Epidermal melanocyte (primary cell): ENCODE measurements at regions not wholly inside any gene's neighbourhood (a gene's known extent, or its start where the extent isn't known, plus 50 kb on each side); places are given as distances from the start of the nearest gene placed in this dataset.

Source experiments
- DNase-seq: peaks from one replicate; pipeline ENCODE4 v3.0.0; 2011; ENCODE audit warnings: low spot score; ENCODE audit not compliant: insufficient read length

DNA sequence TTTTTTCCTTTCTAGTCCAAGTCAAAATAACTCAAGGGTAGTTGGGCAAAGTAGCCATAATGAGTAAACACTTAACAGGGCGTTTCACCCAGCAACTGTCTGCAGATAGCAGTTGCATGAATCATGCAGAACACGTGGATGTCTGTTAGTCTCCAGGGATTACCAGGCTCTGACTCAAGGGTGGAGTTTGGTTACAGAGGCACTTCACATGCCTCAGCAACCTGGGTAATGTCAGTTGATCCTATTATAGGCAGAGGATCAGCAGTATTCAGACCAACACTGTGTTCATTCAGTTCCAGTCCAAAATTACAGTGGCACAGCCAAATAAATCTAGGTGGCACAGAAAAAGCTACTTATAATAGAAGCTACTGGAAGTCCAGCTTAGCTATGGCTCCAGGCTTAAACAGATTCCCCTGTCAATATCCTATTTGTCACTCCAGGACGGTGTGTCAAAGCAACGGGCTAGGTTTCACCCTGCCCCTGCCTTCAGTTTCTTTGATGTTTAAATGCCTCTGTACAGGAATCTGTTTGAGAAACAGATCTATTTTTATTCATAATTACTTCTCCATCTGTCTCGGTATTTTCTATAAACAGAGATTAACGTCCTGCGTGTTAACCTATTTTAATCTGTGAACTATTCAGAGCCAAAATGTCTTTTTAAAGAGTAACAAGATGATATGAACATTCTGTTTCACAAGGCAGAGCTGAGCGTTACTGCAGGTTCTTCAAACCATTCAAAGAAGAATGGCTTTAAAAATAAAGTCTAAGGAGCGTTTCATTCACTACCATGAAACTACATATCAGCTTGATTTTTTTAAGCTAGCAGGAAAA, 162.6 kb upstream of the AKR1E2 start:
- peak; percentile 23 for DNase-seq

DNA sequence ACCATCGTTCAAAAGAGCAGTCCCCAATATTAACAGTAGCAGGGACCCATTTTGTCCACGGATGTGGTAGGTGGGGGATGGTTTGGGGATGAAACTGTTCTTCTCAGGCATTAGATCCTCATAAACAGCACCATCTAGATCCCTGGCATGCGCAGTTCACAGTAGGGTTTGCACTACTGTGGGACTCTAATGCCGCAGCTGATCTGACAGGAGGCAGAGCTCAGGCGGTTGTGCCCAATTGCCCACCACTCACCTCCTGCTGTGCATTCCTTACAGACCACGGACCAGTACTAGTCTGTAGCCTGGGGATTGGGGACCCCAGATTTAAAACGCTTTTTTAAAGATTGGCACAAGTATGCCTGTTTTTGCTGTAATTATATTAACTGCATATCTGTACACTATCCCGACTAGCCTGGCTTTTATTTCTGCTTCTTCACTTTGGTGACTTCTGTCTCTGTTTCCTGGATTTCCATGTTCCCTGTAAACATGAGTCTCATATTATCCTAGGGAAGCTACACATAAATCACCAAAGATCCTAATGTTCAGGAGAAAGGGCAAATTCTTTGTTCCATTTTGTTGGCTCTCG, 163.3 kb upstream of the AKR1E2 start:
- DNase-seq: no peak

DNA sequence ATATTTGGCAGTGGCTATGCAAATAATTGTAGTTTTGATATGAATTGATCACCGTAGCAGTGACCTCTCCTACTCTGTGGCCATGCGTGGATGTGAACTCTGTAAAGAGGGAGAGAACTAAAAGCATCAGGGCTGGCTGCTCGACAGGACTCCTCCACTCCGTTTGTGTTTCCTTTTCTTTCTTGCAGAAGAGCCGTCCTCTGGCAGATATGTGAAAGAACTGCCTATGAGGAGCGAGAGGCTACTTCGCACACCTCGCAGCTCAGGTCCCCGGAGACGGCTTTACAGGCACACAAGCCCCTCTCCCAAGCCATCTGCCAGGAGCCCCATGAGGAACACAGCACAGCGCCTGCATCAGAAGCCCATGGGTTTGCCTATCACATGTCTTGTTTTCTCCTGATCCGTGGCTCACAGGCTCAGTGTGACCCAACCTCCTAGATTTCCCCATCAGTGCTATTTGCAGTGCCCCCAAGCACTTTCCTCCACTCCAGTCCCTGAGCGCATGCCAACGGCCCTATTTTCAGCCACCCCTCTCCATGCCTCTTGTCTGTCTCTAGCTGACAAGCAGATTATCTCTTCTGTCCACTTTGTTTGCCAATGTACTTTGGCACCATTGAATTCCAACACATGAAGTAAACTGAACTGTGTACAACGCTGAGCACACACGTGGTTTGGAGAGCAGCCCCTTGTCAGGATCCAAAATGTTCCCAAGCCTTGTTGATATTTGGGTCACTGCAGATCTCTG, 164.3 kb upstream of the AKR1E2 start:
- DNase-seq: no peak

DNA sequence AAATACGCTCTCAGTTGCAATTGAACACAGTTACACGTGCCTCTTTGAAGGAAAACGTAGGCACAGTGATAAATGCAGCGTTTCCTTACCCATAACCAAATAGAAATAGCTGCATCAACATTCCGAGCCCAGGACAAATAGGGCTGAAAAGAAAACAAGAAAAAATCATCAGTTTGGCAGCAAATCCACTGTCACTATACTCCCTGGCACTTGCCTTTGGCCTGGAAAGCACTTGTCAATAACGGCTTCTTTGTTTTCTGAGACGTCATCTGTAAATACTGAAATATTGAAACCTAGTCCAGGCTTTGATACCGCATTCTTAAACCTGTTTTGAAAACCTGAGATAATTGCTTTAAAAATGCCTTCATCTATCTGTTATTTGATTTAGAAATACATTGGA, 167.2 kb upstream of the AKR1E2 start:
- no peak for DNase-seq

DNA sequence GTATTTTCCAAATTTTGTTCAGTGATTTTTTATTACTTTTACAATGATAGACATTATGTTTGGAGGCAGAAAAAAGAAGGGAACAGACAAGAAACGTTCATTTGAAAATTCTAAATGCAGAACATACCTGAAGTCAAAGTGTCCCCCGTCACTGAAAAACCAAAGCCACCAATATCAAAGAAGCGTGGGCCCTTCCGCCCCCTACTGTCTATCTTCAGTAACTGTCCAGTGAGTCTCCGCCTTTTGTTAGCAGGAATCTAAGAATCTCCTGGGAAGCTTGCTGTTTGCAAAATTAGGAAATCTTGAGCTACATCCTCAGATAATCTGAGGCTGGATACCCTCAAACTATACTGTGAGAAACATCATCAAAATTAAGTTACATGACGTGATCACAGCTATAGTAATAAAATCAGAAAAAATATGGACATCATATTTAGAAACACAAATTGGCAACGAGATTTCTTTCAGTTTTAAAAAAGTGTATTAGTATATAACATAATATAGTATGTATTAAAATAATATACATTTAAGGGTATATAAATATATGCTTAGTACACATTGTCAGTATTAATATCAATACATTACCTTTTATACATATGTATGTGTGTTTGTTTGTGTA, 169.3 kb upstream of the AKR1E2 start:
- DNase-seq: no peak

DNA sequence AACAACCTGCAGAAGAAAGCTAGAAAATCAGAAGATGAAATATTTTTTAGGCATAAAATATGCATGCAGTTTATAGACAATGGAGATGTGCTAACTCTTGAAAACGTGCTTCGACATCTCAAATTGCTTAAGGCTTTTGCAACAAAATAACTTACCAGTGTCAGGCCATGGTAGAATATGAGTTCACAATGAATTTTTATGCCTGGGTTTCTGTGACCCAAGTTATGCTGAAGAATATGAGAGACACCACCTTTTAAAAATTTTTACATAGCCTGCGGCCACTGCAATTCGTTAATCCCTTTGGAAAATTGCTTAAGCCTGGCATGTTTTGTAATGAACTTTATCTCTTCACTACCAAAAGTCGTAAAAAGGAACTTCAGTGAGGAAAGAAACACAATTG, 170.1 kb upstream of the AKR1E2 start:
- no peak for DNase-seq

DNA sequence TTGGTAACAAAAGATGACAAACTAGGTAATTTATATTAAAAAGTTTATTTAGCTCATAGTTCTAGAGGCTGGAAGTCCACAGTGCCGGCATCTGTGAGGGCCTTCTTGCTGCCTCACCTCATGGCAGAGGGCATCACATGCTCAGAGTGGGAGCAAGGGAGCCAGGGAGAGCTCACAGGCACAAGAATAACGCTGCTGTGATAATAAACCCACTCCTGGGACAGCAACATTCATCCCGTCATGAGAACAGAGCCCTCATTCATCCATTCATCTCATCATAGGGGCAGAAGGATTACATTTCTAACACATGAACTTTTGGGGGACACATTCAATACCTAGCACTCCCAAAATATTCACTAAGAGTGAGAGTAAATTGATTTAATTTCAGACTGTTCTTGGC, 170.6 kb upstream of the AKR1E2 start:
- no peak for DNase-seq

DNA sequence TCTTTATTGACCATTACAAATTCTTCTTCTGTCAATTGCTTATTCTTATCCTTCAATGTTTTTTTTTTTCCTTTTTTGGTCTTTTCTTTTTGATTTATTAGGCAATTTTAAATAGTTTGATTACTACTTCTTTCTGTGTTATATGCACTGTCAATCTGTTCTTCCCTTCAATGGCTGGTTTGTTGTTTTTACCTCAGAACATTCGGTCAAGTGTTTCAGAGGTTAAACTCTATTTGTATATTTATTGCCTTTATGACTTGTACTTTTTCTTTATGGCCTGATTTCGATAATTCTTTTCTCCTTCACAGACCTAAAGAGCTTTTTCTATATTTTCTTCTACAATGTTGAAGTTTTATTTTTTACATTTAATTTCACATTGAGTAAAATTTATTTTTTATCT, 171.5 kb upstream of the AKR1E2 start:
- no peak for DNase-seq

DNA sequence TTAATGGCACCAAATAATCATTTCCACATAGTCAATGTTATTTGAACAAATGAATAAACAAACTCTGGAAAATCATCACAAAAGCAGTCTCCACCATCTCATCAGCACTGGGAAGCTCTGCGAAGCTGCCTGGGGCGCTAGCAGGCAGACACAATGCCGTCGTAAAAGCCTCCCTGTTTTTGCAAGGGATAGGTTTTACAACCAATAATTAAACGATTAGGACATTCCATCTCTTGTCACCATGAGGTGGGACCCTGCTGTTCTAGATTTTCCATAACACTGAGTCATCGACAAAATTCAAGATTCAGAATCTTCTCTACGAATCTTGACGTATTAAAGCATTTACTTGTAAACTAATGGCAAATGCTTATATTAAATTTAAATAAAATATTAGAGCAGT, 172.8 kb upstream of the AKR1E2 start:
- no peak for DNase-seq

DNA sequence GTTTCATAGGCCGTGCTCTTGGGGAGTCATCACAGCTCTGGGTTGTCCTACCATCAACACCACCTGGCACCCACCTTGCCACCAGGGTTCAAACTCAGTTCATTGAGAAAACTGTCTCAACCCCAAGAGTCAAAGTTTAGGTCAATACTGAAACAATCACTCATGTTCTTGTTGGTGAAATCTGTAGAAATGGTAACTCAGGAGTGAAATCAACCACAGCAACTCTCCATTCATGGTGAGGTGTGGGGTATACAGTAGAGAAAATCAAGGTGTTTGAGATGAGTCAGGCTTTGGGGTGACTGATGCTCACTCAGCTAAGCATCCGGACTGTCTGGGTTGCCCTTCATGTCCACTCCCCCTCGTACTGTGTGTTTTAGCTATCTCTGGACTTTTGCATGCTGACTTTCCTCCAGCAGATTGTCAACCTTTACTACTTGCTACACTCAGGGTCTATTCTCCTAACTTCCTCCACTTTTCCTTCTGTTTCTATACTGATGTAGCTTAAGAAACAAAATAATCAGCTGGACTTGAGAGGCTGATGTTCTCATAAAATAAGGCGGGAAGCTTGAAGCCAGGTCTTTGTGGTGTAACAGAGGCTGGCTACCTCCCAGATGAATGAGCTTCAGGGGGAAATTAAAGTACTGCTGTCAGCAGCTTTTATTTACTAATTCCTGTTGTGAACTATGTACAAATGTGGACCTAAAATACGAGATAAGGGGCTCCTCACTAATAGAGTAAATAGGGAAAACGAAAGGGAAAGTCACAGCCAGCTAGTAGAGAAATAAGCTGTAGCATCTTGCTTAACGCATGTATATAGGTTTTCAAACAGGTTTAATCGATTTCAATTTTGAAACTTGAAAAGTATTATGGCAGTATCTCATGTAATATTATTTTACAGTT, 173.6 kb upstream of the AKR1E2 start:
- DNase-seq: no peak

DNA sequence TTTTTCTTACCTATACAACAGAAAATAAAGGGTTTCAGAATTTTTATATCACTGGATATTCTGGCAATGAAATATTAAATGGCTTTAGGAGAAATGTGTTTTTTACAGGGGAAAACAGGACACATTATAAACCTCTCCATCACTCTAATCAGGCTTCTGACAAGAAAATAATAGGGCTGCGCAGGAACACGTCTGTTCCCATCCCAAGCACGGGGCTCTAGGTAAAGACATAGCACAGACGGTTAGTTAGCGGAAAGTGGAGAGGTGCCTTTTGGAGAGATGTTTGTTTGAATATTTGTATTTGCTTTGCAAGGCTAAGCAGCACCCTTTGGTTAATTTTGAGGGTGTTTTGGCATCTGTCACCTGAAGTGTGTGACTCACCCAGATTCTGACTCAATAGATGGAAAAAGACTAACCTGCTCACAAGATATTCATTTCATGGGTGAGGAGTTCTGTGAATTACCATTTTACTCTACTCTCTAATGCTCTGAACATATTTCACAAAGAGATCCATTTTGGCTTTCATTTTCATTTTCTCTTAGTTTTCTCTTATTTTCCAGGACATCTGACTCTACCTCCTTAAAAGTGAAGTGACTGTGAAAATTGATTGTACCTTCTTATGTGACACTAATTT, 174.5 kb upstream of the AKR1E2 start:
- DNase-seq: no peak

DNA sequence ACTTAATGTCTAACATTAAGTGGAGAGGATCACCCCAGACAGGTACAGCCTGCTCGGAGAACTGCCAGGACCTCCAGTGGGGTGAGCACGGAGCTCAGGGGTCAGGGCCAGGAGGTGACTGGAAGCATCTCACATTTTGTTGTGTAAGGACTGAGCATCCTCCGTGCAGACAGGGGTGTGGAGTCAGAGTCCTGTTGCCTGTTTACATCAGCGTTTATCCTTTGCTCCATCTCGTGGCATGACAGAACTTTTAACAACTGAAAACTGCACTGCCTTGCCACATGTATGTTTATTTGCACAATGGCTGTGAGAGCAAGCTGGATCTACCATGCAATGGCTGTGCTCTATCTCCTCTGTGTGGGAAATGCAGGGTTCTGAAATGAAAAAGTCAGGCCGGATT, 175.4 kb upstream of the AKR1E2 start:
- DNase-seq: no peak

DNA sequence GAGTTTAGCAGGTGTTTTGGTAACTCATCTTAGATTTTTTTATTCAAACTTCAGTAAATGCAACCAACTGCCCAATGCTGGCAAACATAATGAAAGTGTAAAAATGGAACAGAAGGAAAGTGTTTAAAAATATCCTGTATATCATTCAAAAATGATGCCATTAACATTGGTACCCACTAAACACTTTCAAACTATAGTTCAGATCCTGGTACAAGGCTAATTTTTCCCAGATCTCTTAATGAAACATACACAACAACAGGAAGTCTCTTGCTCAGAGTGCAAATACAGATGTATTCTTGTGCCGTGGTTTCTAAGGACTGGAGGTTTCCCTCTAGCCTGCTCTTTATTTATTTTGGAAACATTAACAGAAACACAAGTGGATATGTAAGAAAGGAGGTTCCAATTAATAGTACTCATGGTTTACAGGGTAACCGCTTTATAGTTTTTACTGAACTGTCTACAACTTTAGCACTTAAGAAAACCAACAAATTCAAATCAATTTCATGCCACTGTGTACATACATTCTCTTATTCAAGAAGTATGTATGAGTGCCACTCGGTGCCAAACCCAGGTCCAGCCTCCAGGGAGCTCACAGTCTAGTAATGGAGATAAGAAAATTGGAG, 176.0 kb upstream of the AKR1E2 start:
- no peak for DNase-seq

DNA sequence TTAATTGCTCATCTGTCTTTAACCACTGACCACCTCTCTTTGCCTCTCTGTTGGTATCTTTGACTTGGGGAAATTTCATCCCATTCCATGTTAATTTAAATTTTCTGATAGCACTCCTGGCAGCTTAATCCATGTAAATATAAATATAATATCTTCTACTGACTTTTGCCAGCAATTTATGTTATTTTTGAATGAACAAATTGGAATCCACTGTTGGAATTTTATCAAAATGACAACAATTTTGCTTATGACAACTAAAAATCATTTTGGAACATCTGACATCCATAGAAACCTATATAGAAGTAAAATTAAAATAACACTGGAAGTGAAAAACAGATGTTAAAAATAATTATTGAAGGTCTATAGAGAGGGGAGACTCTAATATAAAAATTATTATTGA, 176.5 kb upstream of the AKR1E2 start:
- no peak for DNase-seq

DNA sequence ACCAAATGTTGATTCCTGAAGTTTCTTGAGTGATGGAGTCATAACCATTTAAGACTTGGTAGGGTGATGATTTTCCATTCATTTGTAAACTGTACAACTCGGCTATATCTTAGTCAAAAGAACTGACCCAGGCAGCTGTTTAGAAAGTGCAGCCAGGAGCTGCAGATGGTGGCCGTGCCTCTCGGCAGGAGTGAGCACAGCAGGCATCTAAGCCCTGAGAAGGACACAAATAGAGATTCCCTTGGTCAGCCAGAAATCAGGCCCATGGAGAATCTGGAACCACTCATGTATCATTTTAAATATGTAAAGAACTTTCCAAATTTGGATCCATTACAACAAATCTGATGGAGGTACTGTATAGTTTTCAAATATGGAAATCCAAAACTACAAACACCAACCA, 177.0 kb upstream of the AKR1E2 start:
- no peak for DNase-seq

DNA sequence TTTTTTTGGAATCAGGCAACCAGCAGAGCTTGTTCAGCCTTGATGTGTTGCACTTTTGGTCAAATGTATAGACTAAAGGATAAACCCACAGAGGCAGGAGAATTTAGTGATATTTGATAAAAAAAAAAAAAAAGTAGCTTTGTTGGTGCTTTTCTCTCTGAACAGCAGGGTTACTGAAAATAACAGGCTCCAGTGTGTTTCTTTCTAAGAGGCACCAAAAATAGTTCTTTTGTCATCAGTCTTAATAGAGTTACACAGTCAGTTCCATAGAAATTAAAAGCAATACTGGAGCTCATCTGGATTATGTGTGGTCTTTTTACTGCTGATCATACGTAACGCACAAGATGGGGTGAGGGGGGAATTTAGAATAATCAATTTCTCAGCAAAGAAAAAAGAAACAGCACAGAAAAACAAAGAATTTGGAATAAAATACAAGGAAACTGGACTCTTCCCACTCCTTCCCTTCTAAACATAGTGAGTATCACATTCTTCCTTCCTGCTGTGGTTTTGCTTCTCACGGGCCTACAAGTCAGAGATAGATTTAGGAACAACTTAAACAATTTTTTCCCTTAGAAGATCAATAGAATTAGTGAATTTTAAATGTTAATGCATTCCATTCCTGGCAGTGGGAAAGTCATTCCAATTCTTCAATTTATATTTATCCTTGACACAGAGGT, 178.8 kb upstream of the AKR1E2 start:
- DNase-seq: no peak

DNA sequence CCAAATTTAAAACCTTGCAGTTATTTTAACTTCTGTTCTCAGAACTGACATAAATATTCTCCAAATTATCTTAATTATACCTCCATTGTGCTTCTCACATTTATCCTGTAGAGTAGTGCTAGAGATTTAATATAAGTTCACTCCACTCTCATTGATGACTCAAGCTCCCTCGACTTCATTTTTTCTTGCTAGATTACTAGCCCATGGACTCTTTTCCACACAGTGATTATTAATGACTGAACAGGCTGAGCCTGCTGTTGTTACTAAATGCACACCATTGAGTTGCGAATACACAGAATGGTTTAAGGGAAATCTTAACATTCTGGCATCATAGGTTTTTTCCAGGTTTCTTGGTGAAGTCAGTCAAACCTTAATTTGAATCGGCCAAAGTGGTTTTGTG, 179.5 kb upstream of the AKR1E2 start:
- no peak for DNase-seq

DNA sequence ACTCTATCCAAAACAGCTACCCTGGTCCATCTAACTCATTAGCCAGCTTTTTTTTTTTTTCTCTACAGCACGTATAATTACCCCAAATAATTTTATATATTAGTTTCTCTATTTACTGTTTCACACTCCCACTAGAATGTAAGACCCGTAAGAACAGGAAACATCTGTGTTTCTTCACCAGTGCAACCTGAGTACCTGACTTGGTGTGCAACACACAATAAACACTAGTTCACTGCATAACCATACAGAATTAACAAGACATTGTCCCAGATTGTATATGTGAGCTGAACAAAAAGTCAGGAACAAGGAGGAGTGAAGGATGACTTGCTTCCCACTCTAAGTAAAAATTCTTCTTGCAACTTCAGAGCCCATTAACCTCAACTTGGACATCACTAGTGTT, 180.2 kb upstream of the AKR1E2 start:
- DNase-seq: no peak

DNA sequence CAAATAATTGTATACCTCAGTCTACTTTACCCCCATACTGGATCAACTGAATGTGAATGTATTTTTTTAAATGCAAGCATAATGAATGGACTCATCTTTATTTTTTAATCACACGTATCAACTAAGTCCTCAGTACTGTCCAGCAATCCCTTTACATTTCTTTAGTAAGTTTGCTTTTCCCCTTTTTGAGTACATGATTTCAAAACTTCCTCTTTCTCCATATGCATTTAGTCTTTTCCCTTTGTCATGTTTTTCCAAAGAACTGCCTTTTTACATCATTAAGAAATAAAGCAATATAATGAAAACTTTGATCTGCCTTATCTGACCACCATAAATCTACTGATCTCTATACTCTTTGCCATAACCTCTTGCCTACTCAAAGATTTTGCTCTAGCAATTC, 182.5 kb upstream of the AKR1E2 start:
- DNase-seq: no peak

DNA sequence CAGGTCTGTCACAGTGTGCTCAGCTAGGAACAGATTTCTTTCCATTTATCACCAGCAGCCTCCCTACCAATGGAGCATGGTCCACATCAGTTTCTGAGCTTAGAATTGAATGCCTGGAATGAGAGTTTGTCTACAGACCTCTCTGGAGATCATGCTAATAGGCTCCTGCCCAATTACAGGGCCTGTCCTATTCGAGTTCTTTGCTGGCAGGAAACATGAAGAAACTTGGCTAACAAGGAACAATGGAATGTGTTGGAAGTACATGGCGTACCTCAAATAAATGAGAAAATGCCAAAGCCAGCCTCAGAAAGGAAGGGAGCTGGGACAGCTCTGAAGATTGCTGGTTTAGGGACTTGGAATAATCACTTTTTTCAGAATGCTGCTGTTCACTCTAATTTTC, 186.0 kb upstream of the AKR1E2 start:
- no peak for DNase-seq
